ENCODE measurements at regions not wholly inside any gene's neighbourhood (a gene's known extent, or its start where the extent isn't known, plus 50 kb on each side); places are given as distances from the start of the nearest gene placed in this dataset.

DNA sequence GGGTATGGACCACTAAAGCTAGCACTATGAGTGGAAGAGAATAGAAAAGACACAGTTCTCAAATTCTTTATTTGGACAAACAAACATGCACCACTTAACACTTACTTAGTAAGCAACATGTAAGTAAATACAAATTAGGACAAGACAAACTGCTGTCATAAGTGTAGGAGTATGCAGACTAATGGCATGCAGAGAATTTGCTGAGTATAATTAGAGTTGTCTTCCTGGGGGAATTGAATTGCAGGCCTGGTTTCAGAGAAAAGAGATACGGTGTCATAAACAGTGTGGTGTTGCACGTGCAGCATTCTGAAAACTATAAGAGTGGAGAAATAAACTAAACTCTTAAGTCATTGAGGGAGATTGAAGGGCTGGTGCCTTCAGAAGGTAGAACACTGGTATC, 125.2 kb upstream of the EYA4 start:
- H4K20me1 ChIP-seq (ENCODE audit: insufficient read depth, low read length): no peaks in the 10 kb centered on the region
- no peak overlapping the region for H3K4me2 ChIP-seq (ENCODE audit: low read depth, low read length)
- H3K27ac ChIP-seq (ENCODE audit: low read length): no peak overlapping the region
- H3K9me3 ChIP-seq (replicated peaks; ENCODE audit: insufficient read depth, low read length): no peaks in the 10 kb centered on the region
- no peak overlapping the region for H3K4me3 ChIP-seq (ENCODE audit: low read length)
- H3F3A ChIP-seq (ENCODE audit: insufficient read depth, low read length): no peaks in the 10 kb centered on the region
- no peak overlapping the region for H2AFZ ChIP-seq (ENCODE audit: low read length)
- H3K4me1 ChIP-seq (ENCODE audit: low read length): no peaks in the 10 kb centered on the region
- TF ChIP-seq, protein P1, sequence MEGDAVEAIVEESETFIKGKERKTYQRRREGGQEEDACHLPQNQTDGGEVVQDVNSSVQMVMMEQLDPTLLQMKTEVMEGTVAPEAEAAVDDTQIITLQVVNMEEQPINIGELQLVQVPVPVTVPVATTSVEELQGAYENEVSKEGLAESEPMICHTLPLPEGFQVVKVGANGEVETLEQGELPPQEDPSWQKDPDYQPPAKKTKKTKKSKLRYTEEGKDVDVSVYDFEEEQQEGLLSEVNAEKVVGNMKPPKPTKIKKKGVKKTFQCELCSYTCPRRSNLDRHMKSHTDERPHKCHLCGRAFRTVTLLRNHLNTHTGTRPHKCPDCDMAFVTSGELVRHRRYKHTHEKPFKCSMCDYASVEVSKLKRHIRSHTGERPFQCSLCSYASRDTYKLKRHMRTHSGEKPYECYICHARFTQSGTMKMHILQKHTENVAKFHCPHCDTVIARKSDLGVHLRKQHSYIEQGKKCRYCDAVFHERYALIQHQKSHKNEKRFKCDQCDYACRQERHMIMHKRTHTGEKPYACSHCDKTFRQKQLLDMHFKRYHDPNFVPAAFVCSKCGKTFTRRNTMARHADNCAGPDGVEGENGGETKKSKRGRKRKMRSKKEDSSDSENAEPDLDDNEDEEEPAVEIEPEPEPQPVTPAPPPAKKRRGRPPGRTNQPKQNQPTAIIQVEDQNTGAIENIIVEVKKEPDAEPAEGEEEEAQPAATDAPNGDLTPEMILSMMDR (IDR thresholded peaks at IDR 0.05; ENCODE audit: low read length): no peak
- TF ChIP-seq EZH2phosphoT487 (IDR thresholded peaks at IDR 0.05; ENCODE audit: low read length) (no peak), EZH2 (optimal IDR thresholded peaks at IDR 0.05; ENCODE audit: low read depth, low read length) (no peak)
- H3K79me2 ChIP-seq (ENCODE audit: low read length): no peaks in the 10 kb centered on the region
- H3K27me3 ChIP-seq (replicated peaks; ENCODE audit: insufficient read depth, low read length): no peaks in the 10 kb centered on the region
- H3K9ac ChIP-seq (ENCODE audit: low read length): no peak overlapping the region
- H3K36me3 ChIP-seq (replicated peaks; ENCODE audit: insufficient read depth, low read length): no peaks in the 10 kb centered on the region
- DNase-seq: no peak
- H3K9me2 ChIP-seq (replicated peaks; ENCODE audit: insufficient read depth, low read length): no peaks in the 10 kb centered on the region

DNA sequence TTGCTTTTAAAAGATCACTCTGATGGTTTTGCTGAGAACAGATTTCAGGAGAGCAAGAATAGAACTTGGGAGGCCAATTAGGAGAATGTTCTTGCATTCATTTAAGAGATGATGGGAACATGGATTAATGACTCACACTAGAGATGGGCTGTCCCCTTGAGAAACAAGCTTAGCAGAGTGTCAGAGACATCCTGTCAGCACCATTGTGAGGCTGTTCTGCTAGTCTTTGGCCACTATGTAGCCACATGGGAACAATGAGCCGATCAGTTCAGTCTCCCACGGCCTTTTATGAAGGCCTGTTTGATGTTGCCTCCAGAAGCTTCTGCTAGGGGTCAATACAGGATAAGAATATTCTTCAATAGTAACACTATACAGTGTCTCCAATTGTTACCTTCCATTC, 113.0 kb upstream of the EYA4 start:
- no peaks in the 10 kb centered on the region for H3K36me3 ChIP-seq (replicated peaks; ENCODE audit: insufficient read depth, low read length)
- H3K79me2 ChIP-seq (ENCODE audit: low read length): no peaks in the 10 kb centered on the region
- no peaks in the 10 kb centered on the region for H4K20me1 ChIP-seq (ENCODE audit: insufficient read depth, low read length)
- no peaks in the 10 kb centered on the region for H3K9me2 ChIP-seq (replicated peaks; ENCODE audit: insufficient read depth, low read length)
- H3K9me3 ChIP-seq (replicated peaks; ENCODE audit: insufficient read depth, low read length): no peaks in the 10 kb centered on the region
- H3K27me3 ChIP-seq (replicated peaks; ENCODE audit: insufficient read depth, low read length): no peaks in the 10 kb centered on the region
- H3K9ac ChIP-seq (ENCODE audit: low read length): no peak overlapping the region
- TF ChIP-seq, protein P1 (IDR thresholded peaks at IDR 0.05; ENCODE audit: low read length): no peak
- no peak for TF ChIP-seq EZH2 (optimal IDR thresholded peaks at IDR 0.05; ENCODE audit: low read depth, low read length)
- no peak for TF ChIP-seq EZH2phosphoT487 (IDR thresholded peaks at IDR 0.05; ENCODE audit: low read length)
- H3K4me2 ChIP-seq (ENCODE audit: low read depth, low read length): no peak overlapping the region
- no peak overlapping the region for H3K27ac ChIP-seq (ENCODE audit: low read length)
- no peak overlapping the region for H2AFZ ChIP-seq (ENCODE audit: low read length)
- no peaks in the 10 kb centered on the region for H3K4me1 ChIP-seq (ENCODE audit: low read length)
- no peaks in the 10 kb centered on the region for H3F3A ChIP-seq (ENCODE audit: insufficient read depth, low read length)
- H3K4me3 ChIP-seq (ENCODE audit: low read length): no peak overlapping the region
- DNase-seq: no peak

DNA sequence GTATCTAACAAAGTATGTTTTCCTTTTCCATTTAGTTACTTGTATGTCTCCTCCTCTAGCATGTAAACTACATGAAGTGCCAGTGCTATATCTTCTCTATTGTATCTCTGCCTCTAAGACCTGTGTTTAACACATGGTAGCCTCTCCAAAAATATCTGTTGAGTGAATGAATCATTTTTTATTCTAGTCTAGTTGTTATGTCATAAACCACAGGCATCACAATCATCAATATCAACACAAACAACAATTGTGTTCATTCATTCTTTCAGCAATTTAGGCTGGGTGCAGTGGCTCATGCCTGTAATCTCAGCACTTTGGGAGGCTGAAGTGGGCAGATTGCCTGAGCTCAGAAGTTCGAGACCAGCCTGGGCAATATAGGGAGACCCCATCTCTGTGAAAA, 111.6 kb upstream of the EYA4 start:
- Histone ChIP-seq H3K4me2 (ENCODE audit: low read depth, low read length) (no peak overlapping the region), H3K27me3 (replicated peaks; ENCODE audit: insufficient read depth, low read length) (no peaks in the 10 kb centered on the region), H3K4me3 (ENCODE audit: low read length) (no peak overlapping the region), H3K36me3 (replicated peaks; ENCODE audit: insufficient read depth, low read length) (no peaks in the 10 kb centered on the region), H3K9ac (ENCODE audit: low read length) (no peak overlapping the region), H3K4me1 (ENCODE audit: low read length) (no peaks in the 10 kb centered on the region), H3F3A (ENCODE audit: insufficient read depth, low read length) (no peaks in the 10 kb centered on the region), H2AFZ (ENCODE audit: low read length) (no peak overlapping the region), H3K9me3 (replicated peaks; ENCODE audit: insufficient read depth, low read length) (no peaks in the 10 kb centered on the region), H4K20me1 (ENCODE audit: insufficient read depth, low read length) (no peaks in the 10 kb centered on the region), H3K9me2 (replicated peaks; ENCODE audit: insufficient read depth, low read length) (no peaks in the 10 kb centered on the region), H3K27ac (ENCODE audit: low read length) (no peak overlapping the region), H3K79me2 (ENCODE audit: low read length) (no peaks in the 10 kb centered on the region)
- TF ChIP-seq EZH2 (optimal IDR thresholded peaks at IDR 0.05; ENCODE audit: low read depth, low read length): no peak
- TF ChIP-seq, protein P1 (IDR thresholded peaks at IDR 0.05; ENCODE audit: low read length): no peak
- TF ChIP-seq EZH2phosphoT487 (IDR thresholded peaks at IDR 0.05; ENCODE audit: low read length): no peak
- no peak for DNase-seq
